GM12891 (cell line): ENCODE measurements at regions not wholly inside any gene's neighbourhood (a gene's known extent, or its start where the extent isn't known, plus 50 kb on each side); places are given as distances from the start of the nearest gene placed in this dataset.

Experiments used
- PAX5 ChIP-seq: IDR thresholded peaks from 2 replicates; pipeline ENCODE4 v1.6.1; 2011; ENCODE audit warnings: low read length, moderate library complexity, mild to moderate bottlenecking; ENCODE audit not compliant: insufficient read depth, severe bottlenecking
- POLR2A ChIP-seq: IDR thresholded peaks from 2 replicates; pipeline ENCODE4 v1.6.1; 2011; ENCODE audit warnings: low read depth, low read length, control low read depth
- POLR2AphosphoS5 ChIP-seq: IDR thresholded peaks from 2 replicates; pipeline ENCODE4 v1.6.1; 2011; ENCODE audit warnings: low read depth, low read length, control low read depth
- SPI1 ChIP-seq: IDR thresholded peaks from 2 replicates; pipeline ENCODE4 v1.6.1; 2011; ENCODE audit warnings: low read depth, low read length, control low read depth
- TAF1 ChIP-seq: IDR thresholded peaks from 2 replicates; pipeline ENCODE4 v1.6.1; 2011; ENCODE audit warnings: low read depth, low read length, control low read depth

DNA sequence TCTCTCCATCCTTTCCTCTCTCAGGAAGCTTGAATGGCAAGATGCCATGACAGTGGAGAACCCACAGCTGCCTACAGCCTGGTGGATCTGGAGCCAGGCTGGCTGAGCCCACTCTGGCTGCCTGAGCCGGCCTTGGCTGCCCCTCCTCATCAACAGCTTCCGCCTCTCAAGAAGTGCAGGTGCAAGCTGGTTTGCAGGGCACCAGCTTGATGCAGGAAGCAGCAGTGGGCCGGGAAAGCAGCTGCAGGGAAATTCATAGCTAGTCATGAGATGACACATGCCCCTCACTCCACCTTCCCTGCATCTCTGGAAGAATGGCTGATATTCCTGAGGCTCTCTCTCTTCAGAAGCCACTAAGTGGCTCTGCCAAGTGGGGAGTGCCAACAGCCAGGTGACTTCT lies 289.1 kb downstream of the RPS29 start:
- TF ChIP-seq POLR2A (no peak), POLR2AphosphoS5 (no peak), PAX5 (no peak), TAF1 (no peak), SPI1 (no peak)
